Embryonic facial prominence (tissue), 1 donor: ENCODE measurements at regions not wholly inside any gene's neighbourhood (a gene's known extent, or its start where the extent isn't known, plus 50 kb on each side); places are given as distances from the start of the nearest gene placed in this dataset.

Experiments used
- DNase-seq: peaks from one replicate; pipeline ENCODE4 v3.0.0-alpha.2; 2016; ENCODE audit errors: extremely low spot score

- DNase-seq = no peak
Observed at GRCh38 chr2:13102397-13103063, 385.8 kb downstream of the TRIB2 start.

- DNase-seq = no peak
Observed at GRCh38 chr2:13103151-13103550, 386.4 kb downstream of the TRIB2 start.

DNA sequence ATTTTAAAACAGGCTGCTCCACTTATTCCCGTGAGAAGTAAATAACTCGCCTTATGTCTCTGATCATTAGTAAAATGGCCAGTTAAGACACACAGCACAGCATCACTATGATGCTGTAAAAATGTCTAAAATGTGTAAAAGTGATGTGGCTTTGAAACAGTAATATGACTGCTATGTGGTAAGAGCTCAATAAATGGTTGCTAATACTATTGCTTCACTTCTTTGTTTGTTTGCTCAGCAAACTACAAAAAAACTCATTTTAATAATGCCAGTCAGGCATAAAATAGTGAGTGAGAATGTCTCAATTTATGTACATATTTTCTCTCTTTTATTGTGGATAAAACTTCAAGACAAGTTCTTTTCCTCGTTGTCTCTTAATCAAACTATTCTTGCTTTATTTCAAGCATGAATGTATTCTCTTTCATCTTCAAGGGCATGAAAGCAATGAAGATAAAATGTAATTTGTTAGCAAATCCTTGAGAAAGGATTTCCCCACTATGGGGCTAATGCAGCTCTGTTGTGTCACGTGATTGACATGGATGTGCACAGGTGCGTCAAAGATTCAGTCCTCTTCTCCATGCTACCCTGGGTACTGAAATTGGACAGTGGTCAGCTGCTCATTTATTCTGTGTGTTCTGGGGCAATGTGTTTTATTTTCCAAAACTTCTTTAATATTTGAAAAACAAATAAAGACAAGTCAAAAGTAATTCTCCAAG lies 387.2 kb downstream of the TRIB2 start:
- no peak for DNase-seq

- no peak for DNase-seq
Observed at GRCh38 chr2:13104723-13105122, 388.0 kb downstream of the TRIB2 start.

DNA sequence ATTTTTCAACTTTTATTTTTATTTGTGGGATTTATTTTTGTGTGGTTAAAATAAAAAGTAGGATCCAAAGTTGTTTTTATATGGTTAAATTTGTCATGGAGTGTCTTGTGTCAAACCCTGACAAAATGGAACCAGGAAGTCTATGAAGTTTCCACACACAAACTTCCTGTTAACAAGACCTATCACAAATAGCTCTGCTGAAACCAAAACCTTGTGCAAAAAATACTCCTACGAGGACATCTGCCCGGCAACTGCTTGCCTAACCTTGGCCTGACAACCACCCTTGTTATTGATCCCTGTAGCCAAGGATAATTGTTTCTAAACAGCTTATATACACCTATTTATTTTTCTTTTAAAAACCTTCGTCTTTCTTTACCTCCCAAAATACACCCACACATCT lies 389.6 kb downstream of the TRIB2 start:
- no peak for DNase-seq

- no peak for DNase-seq
Observed at GRCh38 chr2:13109516-13109915, 392.8 kb downstream of the TRIB2 start.

GRCh38 chr2:13110825-13111224 lies 394.1 kb downstream of the TRIB2 start:
- DNase-seq = no peak

GRCh38 chr2:13113002-13113401 lies 396.3 kb downstream of the TRIB2 start:
- no peak for DNase-seq

GRCh38 chr2:13114391-13114790 lies 397.7 kb downstream of the TRIB2 start:
- DNase-seq = no peak

DNA sequence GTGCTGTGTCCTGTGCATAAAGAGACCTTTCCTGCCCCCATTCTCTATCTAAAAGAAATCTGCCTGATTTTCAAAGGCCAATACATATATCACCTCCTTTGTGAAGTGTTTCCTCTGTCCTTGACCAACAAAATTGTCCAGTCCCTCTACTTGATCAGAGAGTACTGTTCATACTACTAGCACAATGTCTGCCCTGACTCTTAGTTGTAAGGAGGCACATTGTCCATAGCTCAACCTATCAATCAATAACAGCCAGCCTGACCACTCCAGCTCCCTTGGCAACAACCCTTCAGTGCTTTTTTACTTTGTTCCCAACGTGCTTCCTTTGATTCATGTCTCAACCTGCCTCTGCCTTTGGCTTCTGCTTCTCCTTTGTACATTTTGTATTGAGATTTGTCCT lies 398.9 kb downstream of the TRIB2 start:
- no peak for DNase-seq

DNA sequence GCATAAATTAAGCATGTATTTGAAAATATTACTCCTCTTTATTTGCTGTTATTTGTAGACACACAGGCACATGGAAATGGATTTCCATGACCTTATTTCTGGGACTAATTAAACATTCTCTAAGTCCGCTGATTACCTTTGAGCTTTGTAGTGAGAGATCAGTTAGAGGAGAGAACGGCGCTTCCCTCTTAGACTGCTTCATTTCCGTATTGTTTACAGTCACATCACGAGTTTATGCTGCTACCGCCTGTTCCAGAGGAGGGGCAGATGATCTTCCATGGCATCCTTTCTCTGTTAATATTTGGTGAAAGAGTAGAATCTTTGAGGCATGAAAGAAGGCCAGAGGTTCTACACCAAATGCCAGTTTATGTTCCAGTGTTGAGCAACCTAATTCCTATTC lies 404.4 kb downstream of the TRIB2 start:
- DNase-seq = no peak

DNA sequence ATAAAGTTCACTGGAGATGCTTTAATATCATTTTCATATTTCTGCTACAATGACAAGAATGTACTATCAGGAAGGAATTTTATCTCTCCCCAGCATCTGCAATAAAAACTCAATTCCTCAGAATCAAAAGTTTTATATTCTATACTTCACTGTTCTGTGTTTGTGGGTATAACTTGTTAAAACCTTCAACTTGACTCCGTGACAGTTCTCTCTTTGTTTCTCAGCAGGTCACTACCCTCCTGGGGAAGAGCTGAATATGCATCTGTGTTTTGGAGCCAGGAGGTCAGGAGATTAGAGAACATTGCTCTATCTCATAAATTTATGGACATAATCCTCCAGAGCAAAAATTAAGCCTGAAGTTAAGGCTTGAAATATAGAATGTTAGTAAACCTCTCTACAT lies 411.4 kb downstream of the TRIB2 start:
- DNase-seq = no peak

- DNase-seq = no peak
Observed at GRCh38 chr2:13135369-13135768, 418.6 kb downstream of the TRIB2 start.

GRCh38 chr2:13135856-13136255 lies 419.1 kb downstream of the TRIB2 start:
- DNase-seq = no peak

- DNase-seq = no peak
Observed at GRCh38 chr2:13137679-13138078, 420.9 kb downstream of the TRIB2 start.

- DNase-seq = no peak
Observed at GRCh38 chr2:13141315-13141714, 424.6 kb downstream of the TRIB2 start.

- no peak for DNase-seq
Observed at GRCh38 chr2:13143451-13143850, 426.7 kb downstream of the TRIB2 start.

GRCh38 chr2:13156916-13157315 lies 440.2 kb downstream of the TRIB2 start:
- DNase-seq = no peak

- no peak for DNase-seq
Observed at GRCh38 chr2:13158466-13158865, 441.7 kb downstream of the TRIB2 start.

- no peak for DNase-seq
Observed at GRCh38 chr2:13180729-13181128, 464.0 kb downstream of the TRIB2 start.

- DNase-seq = no peak
Observed at GRCh38 chr2:13193075-13193474, 476.3 kb downstream of the TRIB2 start.

DNA sequence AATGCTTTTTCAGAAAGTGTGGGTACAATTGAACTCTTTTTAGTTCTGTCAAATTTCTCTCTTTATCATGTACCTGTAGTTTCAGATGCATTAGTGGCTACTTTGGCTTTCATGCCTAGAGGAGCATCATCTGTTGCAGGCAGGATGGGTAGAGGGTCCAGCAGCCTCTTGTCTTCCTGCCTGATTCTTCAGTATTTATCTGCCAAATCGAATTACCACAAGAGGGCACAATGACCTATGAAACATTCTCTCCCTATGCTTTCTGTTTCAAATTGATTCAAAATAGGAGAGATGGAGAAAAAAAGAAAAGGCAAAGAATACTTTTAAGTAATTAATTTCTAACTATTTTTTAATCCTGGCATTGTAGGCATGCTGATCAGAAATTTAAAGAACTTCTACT lies 477.2 kb downstream of the TRIB2 start:
- DNase-seq = no peak

DNA sequence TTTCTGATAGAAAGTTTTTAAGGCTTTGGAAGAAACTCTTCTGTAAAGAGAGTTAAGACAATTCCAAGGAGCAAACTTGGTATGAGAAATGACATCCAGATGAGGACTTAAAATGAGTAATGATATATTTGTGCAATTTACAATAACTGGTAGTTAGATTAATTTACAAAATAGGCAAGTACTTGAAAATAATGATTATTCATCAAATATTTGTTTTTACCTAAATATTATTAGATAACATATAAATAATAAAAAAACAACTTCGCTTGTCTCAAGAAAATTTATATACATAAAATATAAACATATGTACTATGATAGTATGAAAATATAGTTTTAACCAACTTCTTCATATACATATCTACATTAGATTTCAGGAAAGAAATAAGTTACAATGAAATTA lies 478.5 kb downstream of the TRIB2 start:
- no peak for DNase-seq

- DNase-seq = no peak
Observed at GRCh38 chr2:13197248-13197647, 480.5 kb downstream of the TRIB2 start.
